ENCODE measurements at regions not wholly inside any gene's neighbourhood (a gene's known extent, or its start where the extent isn't known, plus 50 kb on each side); places are given as distances from the start of the nearest gene placed in this dataset.

GRCh38 chr19:31676271-31677004, 327.2 kb upstream of the TSHZ3 start:
- Mint-ChIP-seq H3K36me3 (no peaks in the 10 kb centered on the region), H3K9me3 (no peaks in the 10 kb centered on the region), H3K4me3 (no peak overlapping the region), H3K27ac (no peak overlapping the region), H3K4me1 (no peaks in the 10 kb centered on the region)
- no peak for ATAC-seq
- DNase-seq (ENCODE audit: low spot score in 2 of 2), result no peak

GRCh38 chr19:31678421-31678820, 329.2 kb upstream of the TSHZ3 start:
- Mint-ChIP-seq H3K9me3 (no peaks in the 10 kb centered on the region), H3K4me3 (no peak overlapping the region), H3K36me3 (no peaks in the 10 kb centered on the region), H3K4me1 (no peaks in the 10 kb centered on the region), H3K27ac (no peak overlapping the region)
- ATAC-seq (no peak), DNase-seq (ENCODE audit: low spot score in 2 of 2) (no peak)

- no peak overlapping the region for H3K4me3 Mint-ChIP-seq
- H3K36me3 Mint-ChIP-seq, result no peaks in the 10 kb centered on the region
- H3K4me1 Mint-ChIP-seq, result no peaks in the 10 kb centered on the region
- ATAC-seq (no peak), DNase-seq (ENCODE audit: low spot score in 2 of 2) (no peak)
- H3K27ac Mint-ChIP-seq, result no peak overlapping the region
- peaks cover 10% of the 10 kb centered on the region for H3K9me3 Mint-ChIP-seq
Observed at GRCh38 chr19:31681121-31681520, 331.9 kb upstream of the TSHZ3 start.

GRCh38 chr19:31693131-31693932, 344.1 kb upstream of the TSHZ3 start:
- no peaks in the 10 kb centered on the region for H3K4me1 Mint-ChIP-seq
- no peaks in the 10 kb centered on the region for H3K9me3 Mint-ChIP-seq
- H3K4me3 Mint-ChIP-seq, result no peak overlapping the region
- H3K27ac Mint-ChIP-seq, result no peak overlapping the region
- DNase-seq (ENCODE audit: low spot score in 2 of 2) (no peak), ATAC-seq (no peak)
- H3K36me3 Mint-ChIP-seq, result no peaks in the 10 kb centered on the region

GRCh38 chr19:31693933-31694269, 344.7 kb upstream of the TSHZ3 start:
- H3K27ac Mint-ChIP-seq, result no peak overlapping the region
- H3K4me1 Mint-ChIP-seq, result no peaks in the 10 kb centered on the region
- ATAC-seq, result no peak
- H3K36me3 Mint-ChIP-seq, result no peaks in the 10 kb centered on the region
- no peaks in the 10 kb centered on the region for H3K9me3 Mint-ChIP-seq
- no peak for DNase-seq (ENCODE audit: low spot score in 2 of 2)
- no peak overlapping the region for H3K4me3 Mint-ChIP-seq

- DNase-seq (ENCODE audit: low spot score in 2 of 2) (no peak), ATAC-seq (no peak)
- no peak overlapping the region for H3K4me3 Mint-ChIP-seq
- H3K9me3 Mint-ChIP-seq, result peaks cover under 1% of the 10 kb centered on the region
- no peaks in the 10 kb centered on the region for H3K4me1 Mint-ChIP-seq
- no peak overlapping the region for H3K27ac Mint-ChIP-seq
- no peaks in the 10 kb centered on the region for H3K36me3 Mint-ChIP-seq
Observed at GRCh38 chr19:31694761-31695160, 345.5 kb upstream of the TSHZ3 start.

GRCh38 chr19:31699421-31699820, 350.2 kb upstream of the TSHZ3 start:
- ATAC-seq (no peak), DNase-seq (ENCODE audit: low spot score in 2 of 2) (no peak)
- H3K4me1 Mint-ChIP-seq, result no peaks in the 10 kb centered on the region
- H3K4me3 Mint-ChIP-seq, result no peak overlapping the region
- H3K9me3 Mint-ChIP-seq, result peaks cover 9% of the 10 kb centered on the region
- no peak overlapping the region for H3K27ac Mint-ChIP-seq
- H3K36me3 Mint-ChIP-seq, result no peaks in the 10 kb centered on the region

- no peaks in the 10 kb centered on the region for H3K4me1 Mint-ChIP-seq
- DNase-seq (ENCODE audit: low spot score in 2 of 2) (no peak), ATAC-seq (no peak)
- H3K4me3 Mint-ChIP-seq, result no peak overlapping the region
- H3K9me3 Mint-ChIP-seq, result peaks cover 9% of the 10 kb centered on the region
- no peak overlapping the region for H3K27ac Mint-ChIP-seq
- H3K36me3 Mint-ChIP-seq, result no peaks in the 10 kb centered on the region
Observed at GRCh38 chr19:31701146-31701545, 351.9 kb upstream of the TSHZ3 start.

- no peak for DNase-seq (ENCODE audit: low spot score in 2 of 2)
- Mint-ChIP-seq H3K36me3 (no peaks in the 10 kb centered on the region), H3K9me3 (peaks cover 6% of the 10 kb centered on the region), H3K4me1 (no peaks in the 10 kb centered on the region), H3K4me3 (no peak overlapping the region), H3K27ac (no peak overlapping the region)
- no peak for ATAC-seq
Observed at GRCh38 chr19:31705656-31706055, 356.4 kb upstream of the TSHZ3 start.

- ATAC-seq (no peak), DNase-seq (ENCODE audit: low spot score in 2 of 2) (no peak)
- no peak overlapping the region for H3K4me3 Mint-ChIP-seq
- H3K36me3 Mint-ChIP-seq, result no peaks in the 10 kb centered on the region
- H3K4me1 Mint-ChIP-seq, result no peaks in the 10 kb centered on the region
- H3K27ac Mint-ChIP-seq, result no peak overlapping the region
- peaks cover 6% of the 10 kb centered on the region for H3K9me3 Mint-ChIP-seq
Observed at GRCh38 chr19:31706131-31706530, 356.9 kb upstream of the TSHZ3 start.

GRCh38 chr19:31706691-31707620, 357.7 kb upstream of the TSHZ3 start:
- DNase-seq (ENCODE audit: low spot score in 2 of 2) (no peak), ATAC-seq (no peak)
- no peaks in the 10 kb centered on the region for H3K4me1 Mint-ChIP-seq
- peaks cover 9% of the 10 kb centered on the region for H3K9me3 Mint-ChIP-seq
- no peaks in the 10 kb centered on the region for H3K36me3 Mint-ChIP-seq
- H3K27ac Mint-ChIP-seq, result no peak overlapping the region
- no peak overlapping the region for H3K4me3 Mint-ChIP-seq

- DNase-seq (ENCODE audit: low spot score in 2 of 2) (no peak), ATAC-seq (no peak)
- H3K9me3 Mint-ChIP-seq, result peaks cover 8% of the 10 kb centered on the region
- H3K4me3 Mint-ChIP-seq, result no peak overlapping the region
- no peak overlapping the region for H3K27ac Mint-ChIP-seq
- H3K36me3 Mint-ChIP-seq, result no peaks in the 10 kb centered on the region
- H3K4me1 Mint-ChIP-seq, result no peaks in the 10 kb centered on the region
Observed at GRCh38 chr19:31708520-31708919, 359.3 kb upstream of the TSHZ3 start.

- Mint-ChIP-seq H3K27ac (no peak overlapping the region), H3K36me3 (no peaks in the 10 kb centered on the region), H3K4me1 (no peaks in the 10 kb centered on the region), H3K9me3 (peaks cover 8% of the 10 kb centered on the region), H3K4me3 (no peak overlapping the region)
- ATAC-seq (no peak), DNase-seq (ENCODE audit: low spot score in 2 of 2) (no peak)
Observed at GRCh38 chr19:31709476-31709875, 360.2 kb upstream of the TSHZ3 start.

- Mint-ChIP-seq H3K36me3 (no peaks in the 10 kb centered on the region), H3K4me1 (no peaks in the 10 kb centered on the region), H3K9me3 (peaks cover 8% of the 10 kb centered on the region), H3K4me3 (no peak overlapping the region), H3K27ac (no peak overlapping the region)
- no peak for DNase-seq (ENCODE audit: low spot score in 2 of 2)
- no peak for ATAC-seq
Observed at GRCh38 chr19:31715249-31715945, 366.2 kb upstream of the TSHZ3 start.

- Mint-ChIP-seq H3K4me3 (no peak overlapping the region), H3K4me1 (no peaks in the 10 kb centered on the region), H3K9me3 (peaks cover 3% of the 10 kb centered on the region), H3K27ac (no peak overlapping the region), H3K36me3 (no peaks in the 10 kb centered on the region)
- ATAC-seq, result no peak
- DNase-seq (ENCODE audit: low spot score in 2 of 2), result no peak
Observed at GRCh38 chr19:31716826-31717225, 367.6 kb upstream of the TSHZ3 start.
